CD4-positive, CD25-positive, alpha-beta regulatory T cell (primary cell): ENCODE measurements at regions not wholly inside any gene's neighbourhood (a gene's known extent, or its start where the extent isn't known, plus 50 kb on each side); places are given as distances from the start of the nearest gene placed in this dataset.
"Not testable (repeated sequence)": the region's sequence is repeated elsewhere in the genome, so short reads cannot be mapped to it uniquely, and the experiment has no call there.

Experiments
- ATAC-seq, 2 donors: fragments of 150-1000 bp; cut with Tn5 transposase; one replicate each; pipeline ENCODE4 v1.10.0; 2021; ENCODE audit warnings: low read depth in 2 of 2, moderate number of reproducible peaks in 2 of 2, moderate library complexity in 1 of 2
- DNase-seq, 3 donors: peaks; one replicate each; pipeline versions ENCODE4 v3.0.0 to v3.0.0-alpha.2; 2012 to 2022; ENCODE audit warnings: mixed read lengths in 1 of 3
- H3K27ac ChIP-seq: one replicate; pipeline ENCODE4 v1.7.0; 2013; ENCODE audit warnings: mild to moderate bottlenecking, low read length; ENCODE audit not compliant: insufficient read depth, poor library complexity, severe bottlenecking
- H3K27me3 ChIP-seq: one replicate; pipeline ENCODE4 v1.7.0; 2013; ENCODE audit warnings: low read length; ENCODE audit not compliant: control insufficient read depth, insufficient read depth
- H3K36me3 ChIP-seq: one replicate; pipeline ENCODE4 v1.7.0; 2013; ENCODE audit warnings: mild to moderate bottlenecking, low read length, moderate library complexity; ENCODE audit not compliant: control insufficient read depth, insufficient read depth
- H3K4me1 ChIP-seq: 2 replicates; pipeline ENCODE4 v1.7.0; 2013; ENCODE audit warnings: mild to moderate bottlenecking, low read length; ENCODE audit not compliant: insufficient read depth, control insufficient read depth, poor library complexity, severe bottlenecking
- H3K4me3 ChIP-seq: one replicate; pipeline ENCODE4 v1.7.0; 2013; ENCODE audit warnings: low read depth, mild to moderate bottlenecking, low read length, moderate library complexity
- H3K9me3 ChIP-seq, 2 experiments: 1 replicate in 1 of 2; 2 replicates in 1 of 2; pipeline ENCODE4 v1.7.0; 2013; ENCODE audit warnings: low read length in 2 of 2, mild to moderate bottlenecking in 1 of 2, moderate library complexity in 1 of 2; ENCODE audit not compliant: control insufficient read depth in 2 of 2
- H3K27ac Mint-ChIP-seq, 3 donors: one replicate each; pipeline ENCODE4 v1.8.0; 2020 to 2022; ENCODE audit warnings: mild to moderate bottlenecking in 3 of 3, mixed read lengths in 3 of 3, moderate library complexity in 2 of 3
- H3K27me3 Mint-ChIP-seq: one replicate; pipeline ENCODE4 v1.8.0; 2022; ENCODE audit warnings: mild to moderate bottlenecking, mixed read lengths
- H3K36me3 Mint-ChIP-seq: one replicate; pipeline ENCODE4 v1.8.0; 2020; ENCODE audit warnings: mixed read lengths
- H3K4me1 Mint-ChIP-seq, 4 donors: one replicate each; pipeline ENCODE4 v1.8.0; 2020 to 2022; ENCODE audit warnings: mixed read lengths in 4 of 4, mild to moderate bottlenecking in 1 of 4
- H3K4me3 Mint-ChIP-seq, 4 donors: one replicate each; pipeline ENCODE4 v1.8.0; 2020 to 2022; ENCODE audit warnings: mild to moderate bottlenecking in 4 of 4, mixed read lengths in 4 of 4, moderate library complexity in 3 of 4
- H3K9me3 Mint-ChIP-seq, 7 donors: one replicate each; pipeline ENCODE4 v1.8.0; 2020 to 2022; ENCODE audit warnings: mixed read lengths in 7 of 7, mild to moderate bottlenecking in 3 of 7, moderate library complexity in 2 of 7

- H3K4me1 Mint-ChIP-seq, H3K4me3 ChIP-seq, H3K27ac ChIP-seq, H3K9me3 Mint-ChIP-seq, H3K27me3 ChIP-seq, H3K27ac Mint-ChIP-seq, H3K27me3 Mint-ChIP-seq, H3K36me3 ChIP-seq, ATAC-seq, H3K4me1 ChIP-seq, H3K9me3 ChIP-seq, H3K36me3 Mint-ChIP-seq, DNase-seq, H3K4me3 Mint-ChIP-seq: not testable (repeated sequence)
Measured at GRCh38 chr3:145054055-145054454, 1082.4 kb downstream of the DIPK2A start.

- Histone ChIP-seq H3K4me3 (no peak overlapping the region), H3K4me1 (no peaks in the 10 kb centered on the region), H3K9me3 (no peaks in the 10 kb centered on the region), H3K36me3 (no peaks in the 10 kb centered on the region), H3K27me3 (no peaks in the 10 kb centered on the region), H3K27ac (no peak overlapping the region)
- Mint-ChIP-seq H3K27me3 (no peaks in the 10 kb centered on the region), H3K4me1 (no peaks in the 10 kb centered on the region), H3K36me3 (no peaks in the 10 kb centered on the region), H3K27ac (no peak overlapping the region), H3K4me3 (no peak overlapping the region), H3K9me3 (peaks cover 0 to 8% (median 0%) of the 10 kb centered on the region in 7 donors)
- ATAC-seq (no peak), DNase-seq (no peak)
Measured at GRCh38 chr3:145055375-145056076, 1083.9 kb downstream of the DIPK2A start.

GRCh38 chr3:145058483-145058882, 1086.9 kb downstream of the DIPK2A start:
- Histone ChIP-seq H3K36me3 (no peaks in the 10 kb centered on the region), H3K4me1 (no peaks in the 10 kb centered on the region), H3K27me3 (no peaks in the 10 kb centered on the region), H3K4me3 (no peak overlapping the region), H3K9me3 (peaks cover 0 to 7% of the 10 kb centered on the region in 2 experiments), H3K27ac (no peak overlapping the region)
- peaks cover 0 to 17% (median 2%) of the 10 kb centered on the region in 7 donors for H3K9me3 Mint-ChIP-seq
- H3K27ac Mint-ChIP-seq: no peak overlapping the region
- ATAC-seq (no peak), DNase-seq (no peak)
- H3K36me3 Mint-ChIP-seq: no peaks in the 10 kb centered on the region
- H3K27me3 Mint-ChIP-seq: no peaks in the 10 kb centered on the region
- no peaks in the 10 kb centered on the region for H3K4me1 Mint-ChIP-seq
- no peak overlapping the region for H3K4me3 Mint-ChIP-seq

GRCh38 chr3:145063616-145064015, 1092.0 kb downstream of the DIPK2A start:
- Histone ChIP-seq H3K4me3 (no peak overlapping the region), H3K27ac (no peak overlapping the region), H3K9me3 (peaks cover 0 to 7% of the 10 kb centered on the region in 2 experiments), H3K36me3 (no peaks in the 10 kb centered on the region), H3K27me3 (no peaks in the 10 kb centered on the region), H3K4me1 (no peaks in the 10 kb centered on the region)
- H3K27ac Mint-ChIP-seq: no peak overlapping the region
- ATAC-seq (no peak), DNase-seq (no peak)
- H3K36me3 Mint-ChIP-seq: no peaks in the 10 kb centered on the region
- H3K27me3 Mint-ChIP-seq: no peaks in the 10 kb centered on the region
- no peaks in the 10 kb centered on the region for H3K4me1 Mint-ChIP-seq
- peaks cover 0 to 22% (median 4%) of the 10 kb centered on the region in 7 donors for H3K9me3 Mint-ChIP-seq
- no peak overlapping the region for H3K4me3 Mint-ChIP-seq

GRCh38 chr3:145070795-145071194, 1090.2 kb downstream of the PLOD2 start:
- Histone ChIP-seq H3K27ac (no peak overlapping the region), H3K9me3 (peaks cover 0 to 2% of the 10 kb centered on the region in 2 experiments), H3K36me3 (no peaks in the 10 kb centered on the region), H3K4me3 (no peak overlapping the region), H3K27me3 (no peaks in the 10 kb centered on the region), H3K4me1 (no peaks in the 10 kb centered on the region)
- ATAC-seq: no peak
- no peak for DNase-seq
- Mint-ChIP-seq H3K36me3 (no peaks in the 10 kb centered on the region), H3K4me1 (no peaks in the 10 kb centered on the region), H3K27me3 (no peaks in the 10 kb centered on the region), H3K9me3 (peaks cover 0 to 9% (median 7%) of the 10 kb centered on the region in 7 donors), H3K27ac (no peak overlapping the region), H3K4me3 (no peak overlapping the region)

GRCh38 chr3:145079436-145079835, 1081.5 kb downstream of the PLOD2 start:
- Histone ChIP-seq H3K27ac (no peak overlapping the region), H3K4me3 (no peak overlapping the region), H3K9me3 (no peaks in the 10 kb centered on the region), H3K36me3 (no peaks in the 10 kb centered on the region), H3K4me1 (no peaks in the 10 kb centered on the region), H3K27me3 (no peaks in the 10 kb centered on the region)
- H3K4me3 Mint-ChIP-seq: no peak overlapping the region
- ATAC-seq (no peak), DNase-seq (no peak)
- no peaks in the 10 kb centered on the region for H3K4me1 Mint-ChIP-seq
- no peaks in the 10 kb centered on the region for H3K27me3 Mint-ChIP-seq
- no peak overlapping the region for H3K27ac Mint-ChIP-seq
- H3K9me3 Mint-ChIP-seq: peaks cover 0 to 11% (median 4%) of the 10 kb centered on the region in 7 donors
- H3K36me3 Mint-ChIP-seq: no peaks in the 10 kb centered on the region

- H3K4me1 Mint-ChIP-seq: no peaks in the 10 kb centered on the region
- H3K4me3 Mint-ChIP-seq: no peak overlapping the region
- Histone ChIP-seq H3K9me3 (no peaks in the 10 kb centered on the region), H3K4me1 (no peaks in the 10 kb centered on the region), H3K4me3 (no peak overlapping the region), H3K36me3 (no peaks in the 10 kb centered on the region), H3K27ac (no peak overlapping the region), H3K27me3 (no peaks in the 10 kb centered on the region)
- peaks cover 0 to 4% (median 2%) of the 10 kb centered on the region in 7 donors for H3K9me3 Mint-ChIP-seq
- DNase-seq: no peak
- H3K36me3 Mint-ChIP-seq: no peaks in the 10 kb centered on the region
- H3K27ac Mint-ChIP-seq: no peak overlapping the region
- no peak for ATAC-seq
- no peaks in the 10 kb centered on the region for H3K27me3 Mint-ChIP-seq
Measured at GRCh38 chr3:145087038-145087437, 1073.9 kb downstream of the PLOD2 start.

GRCh38 chr3:145088917-145089316, 1072.1 kb downstream of the PLOD2 start:
- no peak overlapping the region for H3K27ac ChIP-seq
- Mint-ChIP-seq H3K36me3 (no peaks in the 10 kb centered on the region), H3K27me3 (no peaks in the 10 kb centered on the region), H3K4me1 (no peaks in the 10 kb centered on the region), H3K4me3 (no peak overlapping the region), H3K27ac (no peak overlapping the region), H3K9me3 (peaks cover 0 to 2% (median under 1%) of the 10 kb centered on the region in 7 donors)
- no peak for ATAC-seq
- no peaks in the 10 kb centered on the region for H3K36me3 ChIP-seq
- no peaks in the 10 kb centered on the region for H3K9me3 ChIP-seq
- H3K27me3 ChIP-seq: no peaks in the 10 kb centered on the region
- DNase-seq: no peak
- no peaks in the 10 kb centered on the region for H3K4me1 ChIP-seq
- H3K4me3 ChIP-seq: no peak overlapping the region
